Tibial nerve (tissue), 3 donors: ENCODE measurements at regions not wholly inside any gene's neighbourhood (a gene's known extent, or its start where the extent isn't known, plus 50 kb on each side); places are given as distances from the start of the nearest gene placed in this dataset.

ENCODE experiments used
- CTCF ChIP-seq, 5 experiments: fragments of 200-600 bp in 3 of 5; fragments of 450-650 bp in 2 of 5; sonication (generic) in 3 of 5; IDR thresholded peaks; one replicate each; pipeline ENCODE4 v1.5.1; 2016 to 2019; ENCODE audit warnings: antibody characterized with exemption in 5 of 5, mild to moderate bottlenecking in 3 of 5, moderate library complexity in 2 of 5
- POLR2A ChIP-seq, 2 donors: fragments of 450-650 bp; IDR thresholded peaks; one replicate each; pipeline ENCODE4 v1.6.1; 2017; ENCODE audit warnings: antibody characterized with exemption in 2 of 2, mild to moderate bottlenecking in 2 of 2, moderate library complexity in 2 of 2

- TF ChIP-seq CTCF (IDR thresholded peaks at IDR 0.05) (no peak), POLR2A (IDR thresholded peaks at IDR 0.05) (no peak)
These were observed 424.4 kb downstream of the HLX start for GRCh38 chr1:221303623-221304022.
